ENCODE measurements at regions not wholly inside any gene's neighbourhood (a gene's known extent, or its start where the extent isn't known, plus 50 kb on each side); places are given as distances from the start of the nearest gene placed in this dataset.

DNA sequence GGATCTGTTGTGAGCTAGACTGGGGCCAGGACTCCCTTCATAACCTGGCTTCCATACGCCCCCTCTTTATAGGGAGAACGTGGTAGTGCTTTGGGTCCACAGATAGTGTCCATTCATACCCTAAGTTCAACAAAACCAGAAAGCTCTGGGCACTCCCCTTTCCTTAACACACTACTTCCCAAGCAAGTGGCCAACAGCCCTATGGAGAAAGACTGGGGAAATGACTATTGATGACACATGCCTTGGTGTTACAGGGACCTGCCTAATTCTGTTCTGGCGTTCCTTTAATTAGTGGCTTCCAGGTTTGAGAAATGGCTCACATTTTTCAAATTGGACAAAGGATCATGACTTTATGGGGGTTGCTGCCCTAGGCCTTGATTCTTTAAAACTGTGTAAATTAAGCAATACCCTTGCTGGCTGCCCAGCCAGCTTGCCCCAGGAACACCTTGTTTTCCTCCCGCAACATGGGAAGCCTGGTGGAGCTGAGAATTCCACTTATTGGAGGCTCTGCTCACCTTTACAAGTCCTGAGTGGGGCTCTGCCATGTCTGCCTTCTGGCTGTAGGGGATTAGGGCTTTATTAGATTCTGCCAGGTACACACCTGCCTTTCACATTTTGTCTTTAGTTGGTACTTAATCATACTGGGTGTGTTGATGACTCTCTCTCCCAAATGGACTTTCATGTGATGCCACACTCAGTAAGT lies 61.1 kb downstream of the RGS12 start:
- H3K27ac ChIP-seq = no peak overlapping the region

DNA sequence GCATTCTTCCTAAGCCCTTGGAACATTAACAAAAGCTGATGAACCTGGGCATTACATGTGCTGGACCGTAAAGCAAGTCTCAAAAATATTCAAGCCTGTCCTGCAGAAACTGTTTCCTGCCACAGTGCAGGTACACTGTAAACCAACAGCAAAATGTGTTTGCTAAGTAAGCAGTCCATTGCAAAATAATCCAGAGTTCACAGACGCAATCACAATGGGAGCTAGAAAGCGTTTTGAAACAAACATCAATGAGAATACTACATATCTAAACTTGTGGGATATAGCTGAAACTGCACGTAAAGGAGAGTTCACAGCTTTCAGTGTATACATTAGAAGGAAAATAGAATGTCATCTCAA lies 61.6 kb downstream of the RGS12 start:
- Histone ChIP-seq H3K4me3 (ENCODE audit: low read depth, low read length) (no peak overlapping the region), H3K27ac (no peak overlapping the region), H3K36me3 (replicated peaks) (no peaks in the 10 kb centered on the region), H3K27me3 (replicated peaks) (no peaks in the 10 kb centered on the region)
- TF ChIP-seq, protein P1, sequence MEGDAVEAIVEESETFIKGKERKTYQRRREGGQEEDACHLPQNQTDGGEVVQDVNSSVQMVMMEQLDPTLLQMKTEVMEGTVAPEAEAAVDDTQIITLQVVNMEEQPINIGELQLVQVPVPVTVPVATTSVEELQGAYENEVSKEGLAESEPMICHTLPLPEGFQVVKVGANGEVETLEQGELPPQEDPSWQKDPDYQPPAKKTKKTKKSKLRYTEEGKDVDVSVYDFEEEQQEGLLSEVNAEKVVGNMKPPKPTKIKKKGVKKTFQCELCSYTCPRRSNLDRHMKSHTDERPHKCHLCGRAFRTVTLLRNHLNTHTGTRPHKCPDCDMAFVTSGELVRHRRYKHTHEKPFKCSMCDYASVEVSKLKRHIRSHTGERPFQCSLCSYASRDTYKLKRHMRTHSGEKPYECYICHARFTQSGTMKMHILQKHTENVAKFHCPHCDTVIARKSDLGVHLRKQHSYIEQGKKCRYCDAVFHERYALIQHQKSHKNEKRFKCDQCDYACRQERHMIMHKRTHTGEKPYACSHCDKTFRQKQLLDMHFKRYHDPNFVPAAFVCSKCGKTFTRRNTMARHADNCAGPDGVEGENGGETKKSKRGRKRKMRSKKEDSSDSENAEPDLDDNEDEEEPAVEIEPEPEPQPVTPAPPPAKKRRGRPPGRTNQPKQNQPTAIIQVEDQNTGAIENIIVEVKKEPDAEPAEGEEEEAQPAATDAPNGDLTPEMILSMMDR (IDR thresholded peaks at IDR 0.05; ENCODE audit: low read depth, low read length, missing control alignments) = no peak
- DNase-seq = no peak
- in situ Hi-C loops (cut with HindIII; ENCODE audit: low pct_ligation_motif_present, low sequenced_read_pairs) = no loop called here

More for the DNA sequence above, 61.1 kb downstream of the RGS12 start:
- Histone ChIP-seq H3K4me3 (ENCODE audit: low read depth, low read length) (no peak overlapping the region), H3K36me3 (replicated peaks) (no peaks in the 10 kb centered on the region), H3K27me3 (replicated peaks) (no peaks in the 10 kb centered on the region)
- no peak for DNase-seq
- in situ Hi-C loops (cut with HindIII; ENCODE audit: low pct_ligation_motif_present, low sequenced_read_pairs) = no loop called here
- TF ChIP-seq, protein P1 (IDR thresholded peaks at IDR 0.05; ENCODE audit: low read depth, low read length, missing control alignments) = no peak

DNA sequence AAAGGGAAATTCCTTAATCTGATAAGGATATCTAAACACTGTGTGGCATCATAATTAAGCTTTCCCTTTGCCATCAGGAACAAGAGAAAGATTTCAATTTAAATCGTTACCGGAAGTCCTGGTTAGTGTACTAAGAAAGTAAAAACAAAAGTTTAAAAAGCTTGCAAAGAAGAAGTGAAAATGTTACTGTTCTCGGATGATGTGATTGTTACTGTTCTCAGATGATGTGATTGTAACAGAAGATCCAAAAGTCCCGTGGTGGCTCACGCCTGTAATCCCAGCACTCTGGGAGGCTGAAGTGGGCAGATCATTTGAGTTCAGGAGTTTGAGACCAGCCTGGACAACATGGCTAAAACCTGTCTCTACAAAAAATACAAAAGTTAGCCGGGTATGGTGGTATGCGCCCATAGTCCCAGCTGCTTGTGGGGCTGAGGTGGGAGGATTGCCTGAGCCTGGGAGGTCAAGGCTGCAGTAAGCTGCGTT lies 62.5 kb downstream of the RGS12 start:
- no peaks in the 10 kb centered on the region for H3K27me3 ChIP-seq (replicated peaks)
- H3K27ac ChIP-seq = no peak overlapping the region
- in situ Hi-C loops (cut with HindIII; ENCODE audit: low pct_ligation_motif_present, low sequenced_read_pairs) = no loop called here
- no peak for DNase-seq
- TF ChIP-seq, protein P1 (IDR thresholded peaks at IDR 0.05; ENCODE audit: low read depth, low read length, missing control alignments) = no peak
- H3K36me3 ChIP-seq (replicated peaks) = no peaks in the 10 kb centered on the region
- no peak overlapping the region for H3K4me3 ChIP-seq (ENCODE audit: low read depth, low read length)

DNA sequence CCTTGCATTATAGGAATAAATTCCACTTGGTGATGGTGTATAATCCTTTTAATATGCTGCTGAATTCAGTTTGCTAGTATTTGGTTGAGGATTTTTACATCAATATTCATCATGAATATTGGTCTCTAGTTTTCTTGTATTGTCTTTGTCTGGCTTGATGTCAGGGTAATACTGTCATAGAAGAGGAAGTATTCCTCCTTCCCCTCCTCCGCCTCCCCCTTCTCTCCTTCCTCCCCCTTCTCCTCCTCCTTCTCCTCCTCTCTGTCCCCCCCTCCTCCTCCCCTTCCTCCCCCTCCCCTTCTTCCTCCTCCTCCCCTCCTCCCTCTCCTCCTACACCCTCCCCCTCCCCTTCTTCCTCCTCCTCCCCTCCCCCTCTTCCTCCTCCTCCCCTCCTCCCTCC lies 65.8 kb downstream of the RGS12 start:
- H3K36me3 ChIP-seq (replicated peaks) = no peaks in the 10 kb centered on the region
- TF ChIP-seq, protein P1 (IDR thresholded peaks at IDR 0.05; ENCODE audit: low read depth, low read length, missing control alignments) = no peak
- no peak for DNase-seq
- no peak overlapping the region for H3K27ac ChIP-seq
- in situ Hi-C loops (cut with HindIII; ENCODE audit: low pct_ligation_motif_present, low sequenced_read_pairs) = no loop called here
- no peaks in the 10 kb centered on the region for H3K27me3 ChIP-seq (replicated peaks)
- no peak overlapping the region for H3K4me3 ChIP-seq (ENCODE audit: low read depth, low read length)

DNA sequence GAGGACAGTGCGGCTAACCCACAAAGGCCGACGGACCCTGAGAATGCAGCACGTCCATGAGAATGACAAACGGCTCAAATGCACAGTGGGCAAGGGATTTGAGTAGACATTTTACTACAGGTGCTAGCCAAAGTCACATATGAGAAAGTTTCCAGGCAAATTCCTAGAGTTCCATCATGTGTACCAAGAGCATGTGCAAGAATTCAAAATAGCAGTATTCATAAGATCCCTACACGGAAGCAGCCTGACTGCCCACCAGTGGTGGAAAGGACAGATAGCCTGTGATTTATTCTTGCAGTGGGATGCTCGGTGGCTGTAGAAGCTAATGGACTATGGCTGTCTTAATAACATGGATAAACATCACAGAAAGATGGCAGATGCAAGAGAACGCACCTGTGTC lies 68.0 kb downstream of the RGS12 start:
- in situ Hi-C loops (cut with HindIII; ENCODE audit: low pct_ligation_motif_present, low sequenced_read_pairs) = no loop called here
- Histone ChIP-seq H3K27ac (no peak overlapping the region), H3K4me3 (ENCODE audit: low read depth, low read length) (no peak overlapping the region), H3K27me3 (replicated peaks) (no peaks in the 10 kb centered on the region), H3K36me3 (replicated peaks) (no peaks in the 10 kb centered on the region)
- TF ChIP-seq, protein P1 (IDR thresholded peaks at IDR 0.05; ENCODE audit: low read depth, low read length, missing control alignments) = no peak
- DNase-seq = no peak

DNA sequence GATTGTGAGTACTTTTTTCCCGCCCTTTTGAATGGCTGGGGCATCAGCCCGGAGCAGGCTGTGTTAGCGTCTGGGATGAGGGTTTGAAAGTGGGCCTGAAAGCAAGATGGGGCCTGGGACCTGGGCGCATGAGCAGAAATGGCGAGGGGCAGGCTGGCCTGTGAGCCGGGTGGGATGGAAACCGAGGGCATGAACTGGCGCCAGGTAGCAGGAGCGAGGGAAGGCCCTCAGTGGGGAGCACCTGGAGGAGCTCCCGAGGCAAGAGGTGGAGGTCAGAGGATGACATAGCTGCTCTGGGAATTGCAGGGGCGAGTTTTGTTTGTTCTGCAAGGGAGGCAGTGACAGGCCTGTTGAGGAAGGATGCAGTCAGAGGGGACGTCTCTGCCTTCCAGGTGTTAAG lies 68.6 kb downstream of the RGS12 start:
- in situ Hi-C loops (cut with HindIII; ENCODE audit: low pct_ligation_motif_present, low sequenced_read_pairs) = no loop called here
- TF ChIP-seq, protein P1 (IDR thresholded peaks at IDR 0.05; ENCODE audit: low read depth, low read length, missing control alignments) = no peak

More for the DNA sequence above, 68.6 kb downstream of the RGS12 start:
- no peak for DNase-seq
- no peaks in the 10 kb centered on the region for H3K36me3 ChIP-seq (replicated peaks)
- no peak overlapping the region for H3K27ac ChIP-seq
- no peaks in the 10 kb centered on the region for H3K27me3 ChIP-seq (replicated peaks)
- H3K4me3 ChIP-seq (ENCODE audit: low read depth, low read length) = no peak overlapping the region
